K562 (cell line): ENCODE measurements at regions not wholly inside any gene's neighbourhood (a gene's known extent, or its start where the extent isn't known, plus 50 kb on each side); places are given as distances from the start of the nearest gene placed in this dataset.

Experiments
- FOSL1 ChIP-seq: fragments of 200-800 bp; sonication (Bioruptor generic); conservative IDR thresholded peaks from 2 replicates; pipeline ENCODE4 v1.6.1; 2016; ENCODE audit warnings: missing genetic modification characterization, missing compliant biosample characterization
- TF ChIP-seq, protein P1 (sequence below): fragments of 200-600 bp; sonication (generic); IDR thresholded peaks from one replicate; pipeline ENCODE4 v1.6.1; 2012; ENCODE audit warnings: mild to moderate bottlenecking, low read depth, low read length, inconsistent platforms
- TF ChIP-seq, protein P2 (sequence below), 2 experiments: IDR thresholded peaks; 2 replicates each; pipeline ENCODE4 v1.6.1; 2011; ENCODE audit warnings: borderline replicate concordance in 1 of 2, control low read depth in 1 of 2, low read depth in 1 of 2, low read length in 1 of 2, mild to moderate bottlenecking in 1 of 2, mixed read lengths in 1 of 2, moderate library complexity in 1 of 2; ENCODE audit not compliant: insufficient read depth in 1 of 2, insufficient read length in 1 of 2, poor library complexity in 1 of 2, severe bottlenecking in 1 of 2; ENCODE audit errors: extremely low read depth in 1 of 2
- TF ChIP-seq, protein P3 (sequence below): fragments of 450-650 bp; IDR thresholded peaks from 2 replicates; pipeline ENCODE4 v1.6.1; 2014; ENCODE audit warnings: low read depth, mild to moderate bottlenecking, moderate library complexity, borderline replicate concordance
- TF ChIP-seq, protein P4 (sequence below): sonication (generic); formaldehyde crosslinking; IDR thresholded peaks from 2 replicates; pipeline ENCODE4 v1.8.1; 2023; ENCODE audit warnings: missing genetic modification reagents, mild to moderate bottlenecking, borderline replicate concordance

DNA sequence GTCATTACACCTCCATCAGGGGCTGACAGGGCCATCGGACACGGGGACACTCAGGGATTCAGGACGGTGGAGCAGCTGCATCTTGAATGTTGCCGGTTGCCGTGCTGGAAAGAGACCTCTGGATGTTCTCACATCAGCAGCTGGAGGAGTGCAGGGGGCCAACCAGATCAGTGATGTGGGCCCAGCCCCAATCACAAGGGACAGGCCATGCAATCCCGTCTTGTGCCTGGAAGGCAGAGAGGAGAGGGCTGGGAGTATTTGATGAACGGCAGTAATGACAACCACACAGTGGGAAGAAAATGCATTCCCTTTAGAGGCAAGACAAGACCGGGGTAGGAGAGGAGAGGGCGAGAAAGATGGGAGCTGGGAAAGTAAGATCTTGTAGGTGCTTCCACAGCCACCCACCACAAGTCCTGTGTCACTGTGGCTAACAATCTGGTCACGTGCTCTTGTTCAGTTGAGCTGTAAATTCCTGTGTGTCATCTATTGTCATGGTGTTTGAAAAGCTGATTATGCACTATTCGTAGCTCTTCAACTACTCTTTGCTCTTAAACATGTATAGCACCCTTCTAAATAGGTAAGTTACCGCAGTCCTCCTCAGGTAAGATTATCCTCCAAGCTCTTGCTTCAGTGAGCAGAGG, 85.9 kb upstream of the LEP start (continued):
- TF ChIP-seq, protein P1, sequence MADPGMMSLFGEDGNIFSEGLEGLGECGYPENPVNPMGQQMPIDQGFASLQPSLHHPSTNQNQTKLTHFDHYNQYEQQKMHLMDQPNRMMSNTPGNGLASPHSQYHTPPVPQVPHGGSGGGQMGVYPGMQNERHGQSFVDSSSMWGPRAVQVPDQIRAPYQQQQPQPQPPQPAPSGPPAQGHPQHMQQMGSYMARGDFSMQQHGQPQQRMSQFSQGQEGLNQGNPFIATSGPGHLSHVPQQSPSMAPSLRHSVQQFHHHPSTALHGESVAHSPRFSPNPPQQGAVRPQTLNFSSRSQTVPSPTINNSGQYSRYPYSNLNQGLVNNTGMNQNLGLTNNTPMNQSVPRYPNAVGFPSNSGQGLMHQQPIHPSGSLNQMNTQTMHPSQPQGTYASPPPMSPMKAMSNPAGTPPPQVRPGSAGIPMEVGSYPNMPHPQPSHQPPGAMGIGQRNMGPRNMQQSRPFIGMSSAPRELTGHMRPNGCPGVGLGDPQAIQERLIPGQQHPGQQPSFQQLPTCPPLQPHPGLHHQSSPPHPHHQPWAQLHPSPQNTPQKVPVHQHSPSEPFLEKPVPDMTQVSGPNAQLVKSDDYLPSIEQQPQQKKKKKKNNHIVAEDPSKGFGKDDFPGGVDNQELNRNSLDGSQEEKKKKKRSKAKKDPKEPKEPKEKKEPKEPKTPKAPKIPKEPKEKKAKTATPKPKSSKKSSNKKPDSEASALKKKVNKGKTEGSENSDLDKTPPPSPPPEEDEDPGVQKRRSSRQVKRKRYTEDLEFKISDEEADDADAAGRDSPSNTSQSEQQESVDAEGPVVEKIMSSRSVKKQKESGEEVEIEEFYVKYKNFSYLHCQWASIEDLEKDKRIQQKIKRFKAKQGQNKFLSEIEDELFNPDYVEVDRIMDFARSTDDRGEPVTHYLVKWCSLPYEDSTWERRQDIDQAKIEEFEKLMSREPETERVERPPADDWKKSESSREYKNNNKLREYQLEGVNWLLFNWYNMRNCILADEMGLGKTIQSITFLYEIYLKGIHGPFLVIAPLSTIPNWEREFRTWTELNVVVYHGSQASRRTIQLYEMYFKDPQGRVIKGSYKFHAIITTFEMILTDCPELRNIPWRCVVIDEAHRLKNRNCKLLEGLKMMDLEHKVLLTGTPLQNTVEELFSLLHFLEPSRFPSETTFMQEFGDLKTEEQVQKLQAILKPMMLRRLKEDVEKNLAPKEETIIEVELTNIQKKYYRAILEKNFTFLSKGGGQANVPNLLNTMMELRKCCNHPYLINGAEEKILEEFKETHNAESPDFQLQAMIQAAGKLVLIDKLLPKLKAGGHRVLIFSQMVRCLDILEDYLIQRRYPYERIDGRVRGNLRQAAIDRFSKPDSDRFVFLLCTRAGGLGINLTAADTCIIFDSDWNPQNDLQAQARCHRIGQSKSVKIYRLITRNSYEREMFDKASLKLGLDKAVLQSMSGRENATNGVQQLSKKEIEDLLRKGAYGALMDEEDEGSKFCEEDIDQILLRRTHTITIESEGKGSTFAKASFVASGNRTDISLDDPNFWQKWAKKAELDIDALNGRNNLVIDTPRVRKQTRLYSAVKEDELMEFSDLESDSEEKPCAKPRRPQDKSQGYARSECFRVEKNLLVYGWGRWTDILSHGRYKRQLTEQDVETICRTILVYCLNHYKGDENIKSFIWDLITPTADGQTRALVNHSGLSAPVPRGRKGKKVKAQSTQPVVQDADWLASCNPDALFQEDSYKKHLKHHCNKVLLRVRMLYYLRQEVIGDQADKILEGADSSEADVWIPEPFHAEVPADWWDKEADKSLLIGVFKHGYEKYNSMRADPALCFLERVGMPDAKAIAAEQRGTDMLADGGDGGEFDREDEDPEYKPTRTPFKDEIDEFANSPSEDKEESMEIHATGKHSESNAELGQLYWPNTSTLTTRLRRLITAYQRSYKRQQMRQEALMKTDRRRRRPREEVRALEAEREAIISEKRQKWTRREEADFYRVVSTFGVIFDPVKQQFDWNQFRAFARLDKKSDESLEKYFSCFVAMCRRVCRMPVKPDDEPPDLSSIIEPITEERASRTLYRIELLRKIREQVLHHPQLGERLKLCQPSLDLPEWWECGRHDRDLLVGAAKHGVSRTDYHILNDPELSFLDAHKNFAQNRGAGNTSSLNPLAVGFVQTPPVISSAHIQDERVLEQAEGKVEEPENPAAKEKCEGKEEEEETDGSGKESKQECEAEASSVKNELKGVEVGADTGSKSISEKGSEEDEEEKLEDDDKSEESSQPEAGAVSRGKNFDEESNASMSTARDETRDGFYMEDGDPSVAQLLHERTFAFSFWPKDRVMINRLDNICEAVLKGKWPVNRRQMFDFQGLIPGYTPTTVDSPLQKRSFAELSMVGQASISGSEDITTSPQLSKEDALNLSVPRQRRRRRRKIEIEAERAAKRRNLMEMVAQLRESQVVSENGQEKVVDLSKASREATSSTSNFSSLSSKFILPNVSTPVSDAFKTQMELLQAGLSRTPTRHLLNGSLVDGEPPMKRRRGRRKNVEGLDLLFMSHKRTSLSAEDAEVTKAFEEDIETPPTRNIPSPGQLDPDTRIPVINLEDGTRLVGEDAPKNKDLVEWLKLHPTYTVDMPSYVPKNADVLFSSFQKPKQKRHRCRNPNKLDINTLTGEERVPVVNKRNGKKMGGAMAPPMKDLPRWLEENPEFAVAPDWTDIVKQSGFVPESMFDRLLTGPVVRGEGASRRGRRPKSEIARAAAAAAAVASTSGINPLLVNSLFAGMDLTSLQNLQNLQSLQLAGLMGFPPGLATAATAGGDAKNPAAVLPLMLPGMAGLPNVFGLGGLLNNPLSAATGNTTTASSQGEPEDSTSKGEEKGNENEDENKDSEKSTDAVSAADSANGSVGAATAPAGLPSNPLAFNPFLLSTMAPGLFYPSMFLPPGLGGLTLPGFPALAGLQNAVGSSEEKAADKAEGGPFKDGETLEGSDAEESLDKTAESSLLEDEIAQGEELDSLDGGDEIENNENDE: no peak
- peak; percentile 45 for TF ChIP-seq FOSL1 (tag)
- TF ChIP-seq, protein P2, sequence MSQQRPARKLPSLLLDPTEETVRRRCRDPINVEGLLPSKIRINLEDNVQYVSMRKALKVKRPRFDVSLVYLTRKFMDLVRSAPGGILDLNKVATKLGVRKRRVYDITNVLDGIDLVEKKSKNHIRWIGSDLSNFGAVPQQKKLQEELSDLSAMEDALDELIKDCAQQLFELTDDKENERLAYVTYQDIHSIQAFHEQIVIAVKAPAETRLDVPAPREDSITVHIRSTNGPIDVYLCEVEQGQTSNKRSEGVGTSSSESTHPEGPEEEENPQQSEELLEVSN (IDR thresholded peaks at IDR 0.05; ENCODE audit: borderline replicate concordance in 1 of 2, extremely low read depth in 1 of 2, insufficient read depth in 1 of 2, insufficient read length in 1 of 2, low read depth in 1 of 2, low read length in 1 of 2, poor library complexity in 1 of 2, severe bottlenecking in 1 of 2): no peak
- TF ChIP-seq, protein P3, sequence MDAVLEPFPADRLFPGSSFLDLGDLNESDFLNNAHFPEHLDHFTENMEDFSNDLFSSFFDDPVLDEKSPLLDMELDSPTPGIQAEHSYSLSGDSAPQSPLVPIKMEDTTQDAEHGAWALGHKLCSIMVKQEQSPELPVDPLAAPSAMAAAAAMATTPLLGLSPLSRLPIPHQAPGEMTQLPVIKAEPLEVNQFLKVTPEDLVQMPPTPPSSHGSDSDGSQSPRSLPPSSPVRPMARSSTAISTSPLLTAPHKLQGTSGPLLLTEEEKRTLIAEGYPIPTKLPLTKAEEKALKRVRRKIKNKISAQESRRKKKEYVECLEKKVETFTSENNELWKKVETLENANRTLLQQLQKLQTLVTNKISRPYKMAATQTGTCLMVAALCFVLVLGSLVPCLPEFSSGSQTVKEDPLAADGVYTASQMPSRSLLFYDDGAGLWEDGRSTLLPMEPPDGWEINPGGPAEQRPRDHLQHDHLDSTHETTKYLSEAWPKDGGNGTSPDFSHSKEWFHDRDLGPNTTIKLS: no peak
- TF ChIP-seq, protein P4, sequence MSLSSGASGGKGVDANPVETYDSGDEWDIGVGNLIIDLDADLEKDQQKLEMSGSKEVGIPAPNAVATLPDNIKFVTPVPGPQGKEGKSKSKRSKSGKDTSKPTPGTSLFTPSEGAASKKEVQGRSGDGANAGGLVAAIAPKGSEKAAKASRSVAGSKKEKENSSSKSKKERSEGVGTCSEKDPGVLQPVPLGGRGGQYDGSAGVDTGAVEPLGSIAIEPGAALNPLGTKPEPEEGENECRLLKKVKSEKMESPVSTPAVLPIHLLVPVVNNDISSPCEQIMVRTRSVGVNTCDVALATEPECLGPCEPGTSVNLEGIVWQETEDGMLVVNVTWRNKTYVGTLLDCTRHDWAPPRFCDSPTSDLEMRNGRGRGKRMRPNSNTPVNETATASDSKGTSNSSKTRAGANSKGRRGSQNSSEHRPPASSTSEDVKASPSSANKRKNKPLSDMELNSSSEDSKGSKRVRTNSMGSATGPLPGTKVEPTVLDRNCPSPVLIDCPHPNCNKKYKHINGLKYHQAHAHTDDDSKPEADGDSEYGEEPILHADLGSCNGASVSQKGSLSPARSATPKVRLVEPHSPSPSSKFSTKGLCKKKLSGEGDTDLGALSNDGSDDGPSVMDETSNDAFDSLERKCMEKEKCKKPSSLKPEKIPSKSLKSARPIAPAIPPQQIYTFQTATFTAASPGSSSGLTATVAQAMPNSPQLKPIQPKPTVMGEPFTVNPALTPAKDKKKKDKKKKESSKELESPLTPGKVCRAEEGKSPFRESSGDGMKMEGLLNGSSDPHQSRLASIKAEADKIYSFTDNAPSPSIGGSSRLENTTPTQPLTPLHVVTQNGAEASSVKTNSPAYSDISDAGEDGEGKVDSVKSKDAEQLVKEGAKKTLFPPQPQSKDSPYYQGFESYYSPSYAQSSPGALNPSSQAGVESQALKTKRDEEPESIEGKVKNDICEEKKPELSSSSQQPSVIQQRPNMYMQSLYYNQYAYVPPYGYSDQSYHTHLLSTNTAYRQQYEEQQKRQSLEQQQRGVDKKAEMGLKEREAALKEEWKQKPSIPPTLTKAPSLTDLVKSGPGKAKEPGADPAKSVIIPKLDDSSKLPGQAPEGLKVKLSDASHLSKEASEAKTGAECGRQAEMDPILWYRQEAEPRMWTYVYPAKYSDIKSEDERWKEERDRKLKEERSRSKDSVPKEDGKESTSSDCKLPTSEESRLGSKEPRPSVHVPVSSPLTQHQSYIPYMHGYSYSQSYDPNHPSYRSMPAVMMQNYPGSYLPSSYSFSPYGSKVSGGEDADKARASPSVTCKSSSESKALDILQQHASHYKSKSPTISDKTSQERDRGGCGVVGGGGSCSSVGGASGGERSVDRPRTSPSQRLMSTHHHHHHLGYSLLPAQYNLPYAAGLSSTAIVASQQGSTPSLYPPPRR (CRISPR knock-in tag): no peak
